ENCODE measurements at regions not wholly inside any gene's neighbourhood (a gene's known extent, or its start where the extent isn't known, plus 50 kb on each side); places are given as distances from the start of the nearest gene placed in this dataset.

GRCh38 chr10:1870491-1870890 lies 133.2 kb upstream of the ADARB2 start:
- intact Hi-C loops (cut with DNase I) = no loop called here

GRCh38 chr10:1869861-1870260 lies 132.5 kb upstream of the ADARB2 start:
- ATAC-seq = no peak
- H3K36me3 ChIP-seq (ENCODE audit: insufficient read depth in 1 of 2, low read depth in 1 of 2) = no peaks in the 10 kb centered on the region
- H3K27ac ChIP-seq = no peak overlapping the region
- WGBS, 3 donors = 82 to 93% (median 91%) methylated on average over 12 to 13 of the region's 13 CpGs
- peaks cover 3% of the 10 kb centered on the region for H3K9me3 ChIP-seq
- H3K4me1 ChIP-seq = no peaks in the 10 kb centered on the region
- no peak for TF ChIP-seq CTCF (IDR thresholded peaks at IDR 0.05)
- intact Hi-C loops (cut with DNase I) = no loop called here
- H3K4me3 ChIP-seq = no peak overlapping the region
- DNase-seq = no peak
- no peaks in the 10 kb centered on the region for H3K27me3 ChIP-seq (ENCODE audit: insufficient read depth in 3 of 3, low read length in 2 of 3)

More at GRCh38 chr10:1870491-1870890, 133.2 kb upstream of the ADARB2 start:
- Histone ChIP-seq H3K27me3 (ENCODE audit: insufficient read depth in 3 of 3, low read length in 2 of 3) (peaks cover 0 to 1% (median 0%) of the 10 kb centered on the region in 3 donors), H3K27ac (no peak overlapping the region), H3K4me3 (no peak overlapping the region), H3K9me3 (no peaks in the 10 kb centered on the region), H3K36me3 (ENCODE audit: insufficient read depth in 1 of 2, low read depth in 1 of 2) (no peaks in the 10 kb centered on the region), H3K4me1 (no peaks in the 10 kb centered on the region)
- ATAC-seq = no peak
- 58 to 63% (median 59%) methylated on average over 5 of the region's 5 CpGs for WGBS, 3 donors
- DNase-seq = no peak
- no peak for TF ChIP-seq CTCF (IDR thresholded peaks at IDR 0.05)

GRCh38 chr10:1860351-1860750 lies 123.0 kb upstream of the ADARB2 start:
- 67 to 72% (median 68%) methylated on average over 5 of the region's 5 CpGs for WGBS, 3 donors
- DNase-seq (no peak), ATAC-seq (no peak)
- Histone ChIP-seq H3K36me3 (ENCODE audit: insufficient read depth in 1 of 2, low read depth in 1 of 2) (no peaks in the 10 kb centered on the region), H3K27ac (no peak overlapping the region), H3K4me3 (no peak overlapping the region), H3K4me1 (no peaks in the 10 kb centered on the region), H3K9me3 (peaks cover 3% of the 10 kb centered on the region), H3K27me3 (ENCODE audit: insufficient read depth in 3 of 3, low read length in 2 of 3) (no peaks in the 10 kb centered on the region)
- TF ChIP-seq CTCF (IDR thresholded peaks at IDR 0.05) = no peak
- intact Hi-C loops (cut with DNase I) = no loop called here

GRCh38 chr10:1858547-1858946 lies 121.2 kb upstream of the ADARB2 start:
- no peak for TF ChIP-seq CTCF (IDR thresholded peaks at IDR 0.05)
- no peaks in the 10 kb centered on the region for H3K9me3 ChIP-seq
- ATAC-seq (no peak), DNase-seq (no peak)
- H3K36me3 ChIP-seq (ENCODE audit: insufficient read depth in 1 of 2, low read depth in 1 of 2) = no peaks in the 10 kb centered on the region
- intact Hi-C loops (cut with DNase I) = no loop called here
- H3K4me1 ChIP-seq = no peaks in the 10 kb centered on the region
- WGBS, 3 donors = 61 to 71% (median 64%) methylated on average over 7 of the region's 7 CpGs
- H3K27ac ChIP-seq = no peak overlapping the region
- no peak overlapping the region for H3K4me3 ChIP-seq
- no peaks in the 10 kb centered on the region for H3K27me3 ChIP-seq (ENCODE audit: insufficient read depth in 3 of 3, low read length in 2 of 3)

- WGBS, 3 donors = 38 to 45% (median 40%) methylated on average over 8 of the region's 8 CpGs
- intact Hi-C loops (cut with DNase I) = no loop called here
Observed at GRCh38 chr10:1858048-1858447, 120.7 kb upstream of the ADARB2 start.

More at GRCh38 chr10:1858048-1858447, 120.7 kb upstream of the ADARB2 start:
- Histone ChIP-seq H3K27me3 (ENCODE audit: insufficient read depth in 3 of 3, low read length in 2 of 3) (no peaks in the 10 kb centered on the region), H3K27ac (no peak overlapping the region), H3K4me3 (no peak overlapping the region), H3K4me1 (no peaks in the 10 kb centered on the region), H3K36me3 (ENCODE audit: insufficient read depth in 1 of 2, low read depth in 1 of 2) (no peaks in the 10 kb centered on the region), H3K9me3 (no peaks in the 10 kb centered on the region)
- no peak for TF ChIP-seq CTCF (IDR thresholded peaks at IDR 0.05)
- no peak for ATAC-seq
- DNase-seq = no peak
